Sigmoid colon (tissue), 4 donors: ENCODE measurements at regions not wholly inside any gene's neighbourhood (a gene's known extent, or its start where the extent isn't known, plus 50 kb on each side); places are given as distances from the start of the nearest gene placed in this dataset.

Experiments used
- CTCF ChIP-seq, 4 experiments: fragments of 450-650 bp in 3 of 4; fragments of 200-600 bp in 1 of 4; IDR thresholded peaks; one replicate each; pipeline ENCODE4 v1.5.1; 2016 to 2019; ENCODE audit warnings: antibody characterized with exemption in 4 of 4, mild to moderate bottlenecking in 3 of 4, moderate library complexity in 2 of 4
- POLR2AphosphoS5 ChIP-seq, 4 donors: sonication (generic); formaldehyde crosslinking; IDR thresholded peaks; one replicate each; pipeline ENCODE4 v1.6.1; 2017; ENCODE audit warnings: antibody characterized with exemption in 4 of 4

GRCh38 chr13:106774621-106775020 is 206.7 kb upstream of the ARGLU1 start:
- TF ChIP-seq CTCF (IDR thresholded peaks at IDR 0.05) (no peak), POLR2AphosphoS5 (IDR thresholded peaks at IDR 0.05) (no peak)
